Lung (tissue), 11 donors: ENCODE measurements at regions not wholly inside any gene's neighbourhood (a gene's known extent, or its start where the extent isn't known, plus 50 kb on each side); places are given as distances from the start of the nearest gene placed in this dataset.

ENCODE experiments used
- ATAC-seq: fragments of 200-7000 bp; cut with Tn5 transposase; one replicate; pipeline ENCODE4 v1.9.1; 2020; ENCODE audit warnings: moderate number of reproducible peaks; ENCODE audit not compliant: insufficient read depth, low FRiP score
- DNase-seq, 3 donors: peaks; one replicate each; pipeline ENCODE4 v3.0.0-alpha.2; 2013 to 2017
- H3K27ac ChIP-seq, 2 donors: one replicate each; pipeline ENCODE4 v1.5.1; 2013; ENCODE audit warnings: mild to moderate bottlenecking in 2 of 2, moderate library complexity in 2 of 2, control low read depth in 1 of 2, inconsistent platforms in 1 of 2, low read depth in 1 of 2, low read length in 1 of 2
- H3K27me3 ChIP-seq, 3 donors: one replicate each; pipeline ENCODE4 v1.5.1; 2013; ENCODE audit warnings: low read length in 2 of 3; ENCODE audit not compliant: control insufficient read depth in 3 of 3, insufficient read depth in 3 of 3
- H3K36me3 ChIP-seq, 4 donors: one replicate each; pipeline ENCODE4 v1.5.1; 2013; ENCODE audit warnings: low read length in 4 of 4, mild to moderate bottlenecking in 1 of 4, moderate library complexity in 1 of 4; ENCODE audit not compliant: control insufficient read depth in 4 of 4, insufficient read depth in 4 of 4
- H3K4me1 ChIP-seq, 5 donors: one replicate each; pipeline ENCODE4 v1.5.1; 2013; ENCODE audit warnings: low read length in 5 of 5, mild to moderate bottlenecking in 2 of 5, moderate library complexity in 1 of 5; ENCODE audit not compliant: control insufficient read depth in 5 of 5, insufficient read depth in 5 of 5
- H3K4me3 ChIP-seq: one replicate; pipeline ENCODE4 v1.5.1; 2013; ENCODE audit warnings: mild to moderate bottlenecking, control low read depth, moderate library complexity
- H3K9ac ChIP-seq, 2 donors: one replicate each; pipeline ENCODE4 v1.5.1; 2013; ENCODE audit warnings: low read length in 2 of 2, control low read depth in 1 of 2; ENCODE audit not compliant: insufficient read depth in 1 of 2
- H3K9me3 ChIP-seq, 4 donors: one replicate each; pipeline ENCODE4 v1.5.1; 2013; ENCODE audit warnings: low read length in 3 of 4, mild to moderate bottlenecking in 1 of 4, moderate library complexity in 1 of 4; ENCODE audit not compliant: control insufficient read depth in 4 of 4, insufficient read depth in 3 of 4
- CTCF ChIP-seq: IDR thresholded peaks from 2 replicates; pipeline ENCODE4 v1.5.1; 2012; ENCODE audit warnings: mild to moderate bottlenecking; ENCODE audit errors: control extremely low read depth, extremely low read depth
- WGBS, 2 donors: extraction: QIAGEN DNeasy Blood & Tissue Kit; methylation state at CpG; one replicate each; pipeline ENCODE4 v1.1.7; 2013; 5-methylcytosine and 5-hydroxymethylcytosine counted together
- donor health status: control.
- donor health status: control.
- donor health status: Bipolar disorder and iron deficiency.
- donor health status: healthy.
- donor health status: DM: yes; HTN: yes; CAD: no.

- H3K4me1 ChIP-seq, result no peaks in the 10 kb centered on the region
- TF ChIP-seq CTCF, result no peak
- ATAC-seq (no peak), DNase-seq (no peak)
- H3K4me3 ChIP-seq, result no peak overlapping the region
- H3K27ac ChIP-seq, result no peak overlapping the region
- no peak overlapping the region for H3K9ac ChIP-seq
- no peaks in the 10 kb centered on the region for H3K27me3 ChIP-seq
- 80 to 100% methylated on average over 1 of the region's 1 CpG for WGBS, 2 donors
- no peaks in the 10 kb centered on the region for H3K36me3 ChIP-seq
- peaks cover 0 to 8% (median 1%) of the 10 kb centered on the region in 4 donors for H3K9me3 ChIP-seq
Measured at GRCh38 chr15:54816401-54816800, 380.3 kb downstream of the RSL24D1 start.

GRCh38 chr15:54815556-54815955 lies 381.2 kb downstream of the RSL24D1 start:
- no peak overlapping the region for H3K4me3 ChIP-seq
- ATAC-seq, result no peak
- peaks cover 0 to 8% (median 1%) of the 10 kb centered on the region in 4 donors for H3K9me3 ChIP-seq
- H3K36me3 ChIP-seq, result no peaks in the 10 kb centered on the region
- no peaks in the 10 kb centered on the region for H3K4me1 ChIP-seq
- no peak overlapping the region for H3K9ac ChIP-seq
- WGBS, 2 donors, result 48 to 62% methylated on average over 4 of the region's 4 CpGs
- H3K27ac ChIP-seq, result no peak overlapping the region
- no peak for DNase-seq
- no peak for TF ChIP-seq CTCF
- no peaks in the 10 kb centered on the region for H3K27me3 ChIP-seq

GRCh38 chr15:54812383-54812782 lies 384.4 kb downstream of the RSL24D1 start:
- no peak for TF ChIP-seq CTCF
- DNase-seq, result no peak
- H3K36me3 ChIP-seq, result no peaks in the 10 kb centered on the region
- H3K4me1 ChIP-seq, result no peaks in the 10 kb centered on the region
- no peak overlapping the region for H3K4me3 ChIP-seq
- H3K9ac ChIP-seq, result no peak overlapping the region
- ATAC-seq, result no peak
- H3K9me3 ChIP-seq, result peaks cover 0 to 6% (median 1%) of the 10 kb centered on the region in 4 donors
- H3K27ac ChIP-seq, result no peak overlapping the region
- no peaks in the 10 kb centered on the region for H3K27me3 ChIP-seq

GRCh38 chr15:54810496-54810895 lies 386.2 kb downstream of the RSL24D1 start:
- DNase-seq, result no peak
- no peak for ATAC-seq
- Histone ChIP-seq H3K4me1 (no peaks in the 10 kb centered on the region), H3K4me3 (no peak overlapping the region), H3K9ac (no peak overlapping the region), H3K27me3 (no peaks in the 10 kb centered on the region), H3K9me3 (peaks cover 0 to 6% (median 1%) of the 10 kb centered on the region in 4 donors), H3K36me3 (no peaks in the 10 kb centered on the region), H3K27ac (no peak overlapping the region)
- TF ChIP-seq CTCF, result no peak
